Osteocyte (in vitro differentiated cells): ENCODE measurements at regions not wholly inside any gene's neighbourhood (a gene's known extent, or its start where the extent isn't known, plus 50 kb on each side); places are given as distances from the start of the nearest gene placed in this dataset.
"Not testable (repeated sequence)": the region's sequence is repeated elsewhere in the genome, so short reads cannot be mapped to it uniquely, and the experiment has no call there.

Experiments
- DNase-seq: peaks from one replicate; pipeline ENCODE4 v3.0.0; 2021; ENCODE audit warnings: mixed read lengths; ENCODE audit not compliant: unreplicated experiment; ENCODE audit errors: extremely low spot score
- H3K27ac Mint-ChIP-seq: one replicate; pipeline ENCODE4 v1.8.0; 2021; ENCODE audit warnings: mild to moderate bottlenecking, mixed read lengths; ENCODE audit not compliant: unreplicated experiment
- H3K27me3 Mint-ChIP-seq: one replicate; pipeline ENCODE4 v1.8.0; 2021; ENCODE audit warnings: mixed read lengths; ENCODE audit not compliant: unreplicated experiment
- H3K36me3 Mint-ChIP-seq: one replicate; pipeline ENCODE4 v1.8.0; 2021; ENCODE audit warnings: mixed read lengths; ENCODE audit not compliant: unreplicated experiment
- H3K4me1 Mint-ChIP-seq: one replicate; pipeline ENCODE4 v1.8.0; 2021; ENCODE audit warnings: mixed read lengths; ENCODE audit not compliant: unreplicated experiment
- H3K4me3 Mint-ChIP-seq: one replicate; pipeline ENCODE4 v1.8.0; 2021; ENCODE audit warnings: mild to moderate bottlenecking, moderate library complexity, mixed read lengths; ENCODE audit not compliant: unreplicated experiment
- H3K9me3 Mint-ChIP-seq: one replicate; pipeline ENCODE4 v1.8.0; 2021; ENCODE audit warnings: mixed read lengths; ENCODE audit not compliant: unreplicated experiment
- TF ChIP-seq, protein P1 (sequence below): fragments of 200-600 bp; sonication (generic); IDR thresholded peaks from 2 replicates; pipeline ENCODE4 v1.5.0; 2021; ENCODE audit warnings: antibody characterized with exemption, mild to moderate bottlenecking, moderate library complexity

DNA sequence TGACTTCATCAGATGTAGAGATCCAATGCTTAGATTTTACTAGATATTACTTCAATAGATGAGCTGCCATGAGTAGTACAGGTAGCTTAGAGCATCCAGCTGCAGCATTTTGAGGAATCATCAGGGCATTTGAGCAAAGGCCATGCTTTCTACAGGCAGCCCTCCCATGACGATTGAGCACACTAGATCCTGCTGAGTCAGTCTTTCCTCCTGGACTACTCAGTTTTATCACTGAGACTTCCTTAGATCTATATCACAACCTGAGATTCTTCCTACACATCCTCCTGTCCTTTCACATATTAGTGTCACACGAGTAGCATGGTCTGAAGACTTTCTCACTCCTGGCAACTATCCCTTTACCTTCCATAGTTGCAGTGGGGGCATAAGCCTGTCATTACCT is 1401.8 kb downstream of the FSCB start:
- Mint-ChIP-seq H3K27me3 (no peaks in the 10 kb centered on the region), H3K9me3 (no peaks in the 10 kb centered on the region), H3K4me3 (no peak overlapping the region), H3K4me1 (no peaks in the 10 kb centered on the region), H3K27ac (no peak overlapping the region), H3K36me3 (no peaks in the 10 kb centered on the region)
- TF ChIP-seq, protein P1, sequence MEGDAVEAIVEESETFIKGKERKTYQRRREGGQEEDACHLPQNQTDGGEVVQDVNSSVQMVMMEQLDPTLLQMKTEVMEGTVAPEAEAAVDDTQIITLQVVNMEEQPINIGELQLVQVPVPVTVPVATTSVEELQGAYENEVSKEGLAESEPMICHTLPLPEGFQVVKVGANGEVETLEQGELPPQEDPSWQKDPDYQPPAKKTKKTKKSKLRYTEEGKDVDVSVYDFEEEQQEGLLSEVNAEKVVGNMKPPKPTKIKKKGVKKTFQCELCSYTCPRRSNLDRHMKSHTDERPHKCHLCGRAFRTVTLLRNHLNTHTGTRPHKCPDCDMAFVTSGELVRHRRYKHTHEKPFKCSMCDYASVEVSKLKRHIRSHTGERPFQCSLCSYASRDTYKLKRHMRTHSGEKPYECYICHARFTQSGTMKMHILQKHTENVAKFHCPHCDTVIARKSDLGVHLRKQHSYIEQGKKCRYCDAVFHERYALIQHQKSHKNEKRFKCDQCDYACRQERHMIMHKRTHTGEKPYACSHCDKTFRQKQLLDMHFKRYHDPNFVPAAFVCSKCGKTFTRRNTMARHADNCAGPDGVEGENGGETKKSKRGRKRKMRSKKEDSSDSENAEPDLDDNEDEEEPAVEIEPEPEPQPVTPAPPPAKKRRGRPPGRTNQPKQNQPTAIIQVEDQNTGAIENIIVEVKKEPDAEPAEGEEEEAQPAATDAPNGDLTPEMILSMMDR = no peak
- DNase-seq = no peak

DNA sequence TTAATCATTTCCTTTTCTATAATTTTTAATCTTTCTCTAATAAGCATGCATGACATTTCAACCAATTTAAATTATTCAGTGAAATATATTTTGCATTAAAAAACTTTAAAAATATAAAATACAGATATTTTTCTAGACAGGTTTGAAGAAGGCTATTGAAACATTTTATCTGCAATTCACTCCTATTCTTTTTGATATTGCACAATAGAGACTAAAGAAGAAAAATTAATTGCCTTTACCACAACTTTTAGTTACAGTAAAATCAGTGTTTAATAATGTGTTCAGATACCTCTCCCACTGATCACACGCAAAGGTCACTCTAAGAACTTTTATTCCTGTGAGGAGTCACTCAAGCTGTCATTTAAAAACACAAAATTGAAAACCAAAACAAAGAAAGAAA is 1416.7 kb downstream of the FSCB start:
- no peaks in the 10 kb centered on the region for H3K4me1 Mint-ChIP-seq
- DNase-seq = no peak
- peaks cover 12% of the 10 kb centered on the region for H3K9me3 Mint-ChIP-seq
- no peak overlapping the region for H3K4me3 Mint-ChIP-seq
- H3K27me3 Mint-ChIP-seq = no peaks in the 10 kb centered on the region
- H3K27ac Mint-ChIP-seq = no peak overlapping the region
- no peaks in the 10 kb centered on the region for H3K36me3 Mint-ChIP-seq
- TF ChIP-seq, protein P1 = no peak

- Mint-ChIP-seq H3K4me3 (no peak overlapping the region), H3K4me1 (no peaks in the 10 kb centered on the region), H3K27me3 (no peaks in the 10 kb centered on the region), H3K9me3 (peaks cover 7% of the 10 kb centered on the region), H3K27ac (no peak overlapping the region), H3K36me3 (no peaks in the 10 kb centered on the region)
- TF ChIP-seq, protein P1 = no peak
- no peak for DNase-seq
Observed at GRCh38 chr14:43087666-43088065, 1419.4 kb downstream of the FSCB start.

DNA sequence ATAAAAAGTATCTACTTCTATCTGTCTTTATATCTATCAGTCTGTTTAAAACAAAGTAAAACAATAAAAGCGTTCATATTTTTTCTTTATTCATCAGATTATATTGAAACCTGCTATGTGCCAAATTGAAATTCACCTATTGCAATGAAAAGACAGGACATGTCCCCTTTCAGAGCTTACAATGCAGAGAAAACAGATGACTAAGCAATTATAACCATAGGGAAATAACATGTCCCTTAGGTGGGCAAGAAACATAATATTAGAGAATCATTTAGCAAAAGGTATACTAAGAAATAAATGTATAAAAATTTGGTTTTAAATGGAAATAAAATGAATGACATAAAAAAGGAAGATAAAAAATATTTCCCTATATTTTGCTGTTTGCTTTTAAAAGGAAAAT is 1421.3 kb downstream of the FSCB start:
- no peak overlapping the region for H3K4me3 Mint-ChIP-seq
- no peaks in the 10 kb centered on the region for H3K4me1 Mint-ChIP-seq
- H3K27me3 Mint-ChIP-seq = no peaks in the 10 kb centered on the region
- no peak for DNase-seq
- no peak overlapping the region for H3K27ac Mint-ChIP-seq
- peaks cover 3% of the 10 kb centered on the region for H3K9me3 Mint-ChIP-seq
- TF ChIP-seq, protein P1 = no peak
- H3K36me3 Mint-ChIP-seq = no peaks in the 10 kb centered on the region

- not testable (repeated sequence) for H3K27me3 Mint-ChIP-seq, H3K4me1 Mint-ChIP-seq, H3K4me3 Mint-ChIP-seq, DNase-seq, H3K27ac Mint-ChIP-seq, H3K36me3 Mint-ChIP-seq, H3K9me3 Mint-ChIP-seq
Observed at GRCh38 chr14:43067372-43067771, 1439.7 kb downstream of the FSCB start.

GRCh38 chr14:43056106-43056505 is 1449.4 kb downstream of the LRFN5 start:
- no peak overlapping the region for H3K27ac Mint-ChIP-seq
- H3K9me3 Mint-ChIP-seq = peaks cover 7% of the 10 kb centered on the region
- TF ChIP-seq, protein P1 = no peak
- no peaks in the 10 kb centered on the region for H3K27me3 Mint-ChIP-seq
- DNase-seq = no peak
- no peak overlapping the region for H3K4me3 Mint-ChIP-seq
- H3K4me1 Mint-ChIP-seq = no peaks in the 10 kb centered on the region
- H3K36me3 Mint-ChIP-seq = no peaks in the 10 kb centered on the region
